Activated CD4-positive, alpha-beta T cell treated with anti-CD3 and anti-CD28 coated beads for 24 hours (primary cell): ENCODE measurements at regions not wholly inside any gene's neighbourhood (a gene's known extent, or its start where the extent isn't known, plus 50 kb on each side); places are given as distances from the start of the nearest gene placed in this dataset.

Experiments used
- DNase-seq, 2 donors: peaks; one replicate each; pipeline ENCODE4 v3.0.0-alpha.2; 2020; ENCODE audit warnings: low read depth in 2 of 2

DNA sequence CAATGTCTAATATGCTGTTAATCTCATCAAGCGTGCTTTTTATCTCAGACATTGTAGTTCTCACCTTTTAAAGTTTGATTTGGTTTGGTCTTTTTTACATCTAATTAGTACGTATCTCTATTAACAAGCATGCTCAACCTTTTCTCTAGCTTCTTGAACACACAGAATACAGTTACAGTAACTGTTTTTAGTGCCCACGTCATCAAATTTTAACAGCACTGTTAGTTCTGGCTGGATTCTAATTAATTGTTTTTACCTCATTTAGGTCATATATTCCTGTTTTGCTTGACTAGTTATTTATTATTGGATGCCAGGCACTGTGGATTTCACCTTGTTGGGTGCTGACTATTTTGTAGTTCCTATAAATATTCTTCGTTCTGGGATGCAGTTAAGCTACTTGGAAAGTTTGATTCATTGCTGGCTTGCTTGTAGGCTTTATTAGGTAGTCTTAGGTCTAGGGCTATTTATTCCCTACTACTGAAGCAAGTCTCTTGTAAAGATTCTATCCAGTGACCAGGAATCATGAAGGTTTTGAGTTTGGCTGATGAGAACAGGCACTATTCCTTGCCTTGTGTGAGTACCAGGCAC lies 263.0 kb downstream of the ETAA1 start:
- DNase-seq = no peak

DNA sequence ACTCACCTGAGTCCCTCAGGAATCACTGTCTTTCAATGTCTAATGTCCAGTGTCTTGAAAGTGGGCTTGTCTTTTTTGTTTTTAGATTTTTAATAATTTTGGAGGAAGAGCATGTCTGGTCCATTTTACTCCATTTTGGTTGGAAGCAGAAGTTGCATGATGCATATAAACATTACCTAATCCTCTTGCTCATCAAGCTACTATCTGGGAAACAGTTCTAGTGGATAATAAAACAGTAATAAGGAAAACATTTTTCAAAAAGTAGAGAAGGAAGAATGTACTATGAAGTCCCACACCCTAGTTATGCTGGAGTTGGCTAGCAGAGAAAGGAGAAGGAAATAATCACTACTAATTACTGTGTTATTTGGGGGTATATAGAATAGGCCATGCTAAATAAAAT lies 263.7 kb downstream of the ETAA1 start:
- no peak for DNase-seq

DNA sequence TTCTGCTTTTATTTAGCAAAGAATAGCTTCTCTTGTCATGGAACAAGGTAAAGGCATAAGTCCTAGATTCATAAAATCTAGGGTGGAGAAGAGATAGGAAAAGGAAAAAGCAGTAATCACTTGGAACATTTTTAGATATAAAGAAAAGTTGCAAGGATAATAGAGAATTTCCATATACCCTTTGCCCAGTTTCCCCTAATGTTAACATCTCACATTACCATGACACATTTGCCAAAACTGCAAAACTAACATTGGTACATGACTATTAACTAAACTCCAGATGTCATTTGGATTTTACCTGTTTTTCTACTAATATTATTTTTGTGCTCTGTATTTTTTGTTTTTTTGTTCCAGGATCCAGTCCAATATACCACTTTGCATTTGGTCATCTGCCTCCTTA lies 265.1 kb downstream of the ETAA1 start:
- no peak for DNase-seq

DNA sequence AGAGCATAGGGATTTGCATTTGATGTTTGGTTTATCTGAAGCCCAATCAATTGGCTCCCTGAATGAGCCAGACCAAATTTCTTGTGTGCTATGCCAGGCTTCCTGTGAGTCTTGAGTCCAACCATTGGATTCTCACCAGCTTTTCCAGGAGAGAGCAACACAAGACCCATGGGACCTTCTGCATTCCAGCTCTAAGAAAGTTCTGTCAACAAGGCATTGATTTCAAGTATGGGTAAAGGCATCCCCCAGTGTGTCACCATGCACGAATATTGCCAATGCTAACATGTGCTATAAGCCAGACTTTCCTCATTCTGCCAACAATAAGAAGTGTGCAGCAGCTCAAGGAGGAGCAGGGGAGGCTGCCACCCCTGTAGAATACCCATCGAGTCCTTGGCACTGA lies 266.6 kb downstream of the ETAA1 start:
- no peak for DNase-seq

DNA sequence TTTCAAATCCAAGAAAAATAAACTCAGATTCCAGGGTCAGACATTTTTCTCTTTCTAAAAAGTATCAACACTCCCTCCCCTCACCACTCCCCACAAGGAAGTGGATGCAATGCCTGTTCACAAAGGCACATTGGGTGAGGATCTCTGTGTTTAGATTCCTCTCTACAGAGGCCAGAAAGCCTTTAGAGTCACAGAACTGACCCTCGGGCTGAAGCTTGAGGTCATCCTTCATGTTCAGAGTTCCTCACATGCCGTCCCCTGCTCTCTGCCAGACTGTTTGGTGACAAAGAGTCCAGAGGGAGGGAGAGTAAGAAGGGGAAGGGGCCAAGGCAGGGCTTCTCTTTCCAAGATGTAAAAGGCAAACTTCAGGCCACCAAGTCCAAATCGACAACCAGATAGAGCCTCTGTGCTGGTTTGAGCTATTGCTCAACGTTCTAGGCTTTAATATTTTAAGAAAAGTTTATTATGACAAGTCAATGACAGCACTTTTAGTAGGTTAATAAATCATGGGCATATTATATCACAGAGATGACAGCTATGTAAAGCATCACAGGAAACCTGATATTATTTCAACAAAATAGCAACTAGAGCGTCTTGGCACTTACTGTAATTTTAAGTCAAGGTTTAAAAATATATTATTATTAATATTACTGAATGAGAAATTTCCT lies 269.4 kb downstream of the ETAA1 start:
- DNase-seq = no peak

DNA sequence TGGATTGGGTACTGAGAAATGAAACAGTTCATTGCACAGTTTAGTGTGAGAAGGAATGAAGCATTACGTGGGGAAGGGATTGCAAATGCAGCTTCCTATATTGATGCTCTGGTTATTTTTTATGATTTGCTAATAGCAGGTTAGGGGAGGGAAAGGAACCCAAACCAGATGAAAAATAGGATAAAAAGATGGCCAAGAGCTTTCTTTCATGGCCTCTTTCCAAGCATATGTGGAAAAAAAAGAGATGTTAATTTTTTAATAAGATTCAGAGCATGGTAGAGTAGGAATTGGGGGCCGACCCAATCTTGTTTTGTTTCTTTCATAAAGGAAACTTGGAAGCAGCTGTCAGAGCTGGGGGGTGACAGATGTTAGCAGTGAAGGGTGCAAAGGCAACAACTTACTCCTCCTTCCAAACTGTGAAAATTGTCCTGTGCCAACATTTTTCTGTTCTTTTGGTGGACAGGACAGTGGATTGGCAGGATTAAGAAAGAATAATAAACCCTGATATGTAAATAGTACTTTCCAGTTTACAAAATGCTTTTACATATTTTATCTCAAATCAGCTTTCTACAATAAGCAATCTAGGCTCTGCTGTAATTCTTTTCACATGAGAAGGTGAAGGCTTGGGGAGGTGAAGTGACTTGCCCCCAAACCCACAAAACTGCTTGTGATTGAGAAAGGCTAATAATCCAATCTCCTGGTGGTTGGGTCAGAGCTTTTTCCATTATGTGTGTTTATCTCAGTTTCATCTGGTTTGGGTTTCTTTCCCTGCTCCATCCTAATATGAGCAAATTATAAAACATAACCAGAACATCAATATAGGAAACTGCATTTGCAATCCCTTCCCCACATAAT lies 270.1 kb downstream of the ETAA1 start:
- DNase-seq = no peak

DNA sequence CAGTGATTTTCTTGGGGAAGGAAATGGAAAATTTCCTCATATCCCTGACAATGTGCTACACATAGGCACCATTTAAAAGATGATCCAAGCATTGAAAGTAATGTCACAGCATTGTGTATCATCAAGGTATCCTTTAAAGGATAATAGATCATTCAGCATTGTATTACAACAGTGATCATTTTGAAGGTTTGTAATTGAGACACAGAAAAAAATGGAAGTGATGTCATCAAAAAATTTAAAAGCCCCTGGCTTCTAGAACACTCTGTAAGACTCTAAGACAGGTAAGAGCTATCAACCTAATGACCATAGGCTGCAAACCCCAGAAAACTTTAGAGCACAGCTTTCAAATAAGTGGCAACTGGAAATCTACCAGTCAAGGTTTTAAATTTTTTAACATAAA lies 271.4 kb downstream of the ETAA1 start:
- DNase-seq = no peak

DNA sequence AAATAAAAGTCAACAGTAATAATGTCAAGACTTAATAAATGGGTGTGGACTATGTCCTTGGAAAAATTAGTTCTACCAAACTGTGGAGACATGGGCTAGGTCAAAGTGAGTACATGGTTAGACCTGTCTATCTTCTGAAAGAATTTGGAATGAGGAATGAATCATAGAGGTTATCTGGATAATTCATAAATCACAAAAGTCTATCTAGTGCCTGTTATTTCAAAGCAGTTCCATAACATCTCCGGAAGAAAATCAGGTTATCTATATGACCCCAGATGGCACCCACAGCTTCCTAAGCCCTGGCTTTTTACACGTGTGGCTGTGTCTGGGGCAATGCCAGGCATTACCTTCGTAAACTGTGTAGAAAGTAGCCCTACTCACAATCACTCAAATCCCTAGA lies 272.0 kb downstream of the ETAA1 start:
- no peak for DNase-seq

DNA sequence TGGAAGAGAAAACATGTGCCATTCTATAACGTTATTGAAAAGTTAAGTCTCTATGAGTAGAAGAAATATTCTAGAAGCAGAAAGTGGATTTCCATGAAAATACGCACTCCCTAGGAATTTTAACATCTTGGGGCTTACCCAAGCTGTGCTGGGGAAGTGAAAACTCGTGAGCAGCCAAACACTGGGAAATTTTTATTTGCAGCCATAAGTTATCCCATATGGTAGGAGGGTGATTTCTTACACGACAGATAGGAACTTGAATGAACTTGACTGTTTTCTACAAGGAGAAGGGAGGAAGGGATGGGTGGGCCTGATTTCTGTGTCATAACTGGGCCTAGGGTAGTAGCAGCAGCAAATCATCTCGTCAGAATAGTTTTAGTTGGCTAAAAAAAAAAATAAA lies 272.6 kb downstream of the ETAA1 start:
- no peak for DNase-seq

DNA sequence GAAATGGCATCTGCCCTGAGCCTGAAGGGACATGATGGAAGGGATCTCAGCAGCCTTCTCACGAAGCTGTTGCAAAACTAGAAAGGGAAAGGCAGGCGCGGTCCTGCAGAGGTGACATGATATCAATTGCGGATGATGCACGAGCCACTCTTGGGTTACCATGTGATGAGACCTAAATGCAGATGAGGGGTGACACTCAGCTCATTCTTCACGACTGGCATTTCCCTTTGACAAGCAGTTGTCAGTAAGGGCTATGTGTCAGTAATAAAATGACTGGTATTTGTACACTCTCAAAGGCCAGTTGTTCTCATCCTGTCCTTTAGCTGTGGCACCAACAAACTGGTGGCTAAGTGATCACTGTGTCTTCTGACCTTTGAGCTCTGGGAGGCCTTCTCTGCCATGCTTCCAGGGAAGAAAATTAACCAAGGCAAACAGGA lies 273.6 kb downstream of the ETAA1 start:
- DNase-seq = no peak

DNA sequence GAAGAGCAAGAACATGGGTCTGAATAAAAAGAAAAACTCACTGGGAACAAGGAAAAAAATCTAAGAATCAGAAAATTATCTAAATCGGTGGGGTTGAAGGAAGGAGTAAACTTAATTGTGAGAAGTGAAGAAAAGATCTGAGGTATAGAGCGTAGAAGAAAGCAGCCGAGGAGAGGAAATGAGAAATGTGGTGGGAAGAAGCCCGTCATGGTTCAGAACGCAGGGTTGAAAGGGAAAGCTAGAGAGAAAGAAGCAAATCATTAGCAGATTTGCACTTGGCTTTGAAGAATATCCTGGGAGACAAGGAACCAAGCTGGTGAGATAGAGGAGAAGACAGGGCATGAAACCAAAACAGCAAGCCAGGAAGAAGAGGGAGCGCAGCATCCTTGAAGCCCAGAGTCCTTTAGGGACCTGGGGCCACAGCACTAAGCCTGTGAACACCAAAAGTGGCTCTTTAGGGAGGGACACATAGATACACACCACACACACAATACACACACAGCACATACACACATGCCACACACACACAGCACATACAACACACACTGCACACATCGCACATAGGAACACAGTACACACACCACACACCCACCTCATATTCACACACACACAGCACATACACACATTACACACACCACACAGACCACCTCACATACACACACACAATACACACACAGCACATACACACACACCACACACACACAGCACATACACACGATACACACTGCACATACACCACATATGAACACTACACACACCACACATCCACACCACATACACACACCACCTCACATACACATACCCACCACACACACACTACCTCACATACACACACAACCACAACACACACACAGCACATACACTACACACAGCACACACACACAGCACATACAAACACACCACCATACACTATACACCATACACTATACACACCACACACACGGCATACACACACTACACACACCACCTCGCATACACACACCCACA lies 274.6 kb downstream of the ETAA1 start:
- no peak for DNase-seq

DNA sequence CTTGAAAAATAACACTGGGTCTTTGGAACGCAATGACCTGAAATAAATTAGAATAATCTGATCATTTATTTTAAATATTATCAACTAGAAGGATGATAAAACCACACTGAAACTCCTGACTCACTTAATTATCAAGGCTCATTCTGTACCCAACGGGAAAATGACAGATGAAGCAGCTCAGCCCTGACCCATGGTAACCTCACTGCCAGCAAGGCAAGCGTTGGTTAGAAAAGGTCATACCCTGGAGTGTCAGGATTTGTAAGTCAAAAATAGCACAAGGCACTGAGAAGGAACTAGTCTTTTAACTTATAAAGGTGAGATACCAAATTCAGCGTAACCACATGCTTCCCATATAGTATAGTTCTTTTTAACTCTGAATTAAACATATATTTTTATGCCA lies 277.5 kb downstream of the ETAA1 start:
- DNase-seq = no peak

DNA sequence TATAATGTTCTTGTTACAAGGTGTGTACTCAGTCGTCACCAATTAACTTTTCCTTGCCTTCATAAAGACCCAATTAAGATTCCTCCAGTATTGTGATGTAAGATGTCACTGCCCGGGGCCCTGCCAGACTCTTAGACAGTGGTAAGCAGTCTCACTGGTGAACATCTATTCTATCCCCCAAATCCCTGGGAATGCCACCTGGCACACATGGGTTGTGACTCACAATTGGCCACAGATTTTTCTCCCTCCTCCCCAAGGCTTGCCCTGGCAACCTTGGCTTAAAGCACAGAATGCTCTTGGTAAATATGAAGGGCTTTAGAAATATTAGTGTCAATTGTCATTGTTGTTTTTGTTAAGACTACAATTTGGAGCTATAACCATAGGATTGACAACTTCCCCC lies 287.9 kb downstream of the ETAA1 start:
- DNase-seq = no peak

DNA sequence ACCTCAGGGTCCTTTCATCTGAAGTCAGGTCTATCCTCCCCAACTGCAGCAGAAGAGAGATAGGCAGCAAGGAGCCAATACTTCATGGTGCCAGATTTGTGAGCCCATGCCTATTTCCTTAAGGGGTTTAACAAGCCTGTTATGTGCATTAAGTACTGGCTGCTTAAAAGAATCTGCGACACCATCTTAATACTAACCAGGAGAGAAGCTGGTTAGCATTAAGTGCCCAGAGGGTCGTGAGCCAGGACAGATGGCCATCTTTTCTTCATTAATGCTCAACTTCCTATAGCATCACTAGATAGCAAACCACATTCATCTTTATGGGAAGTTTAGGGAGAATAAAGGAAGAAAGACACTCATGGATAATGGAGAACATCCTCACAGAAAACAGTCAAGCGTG lies 289.1 kb downstream of the ETAA1 start:
- no peak for DNase-seq

DNA sequence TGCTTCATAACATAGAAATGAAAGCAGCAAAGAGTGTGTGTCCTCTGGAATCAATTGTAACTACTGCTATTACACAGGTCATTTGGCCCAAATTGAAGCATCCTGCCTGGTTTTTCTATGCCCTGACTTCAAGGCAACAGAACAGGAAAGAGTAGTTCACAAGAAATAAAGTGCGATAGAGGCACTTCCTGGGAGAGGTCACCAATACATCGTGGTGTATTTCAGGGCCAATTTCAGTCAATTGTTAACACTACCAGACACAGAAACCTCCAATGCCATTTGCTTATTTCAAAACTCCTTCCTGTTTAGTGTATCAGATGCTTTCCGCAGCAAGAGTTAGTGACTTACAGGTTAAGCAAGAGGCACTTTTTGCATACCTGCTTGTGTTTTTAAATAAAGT lies 292.1 kb downstream of the ETAA1 start:
- no peak for DNase-seq

DNA sequence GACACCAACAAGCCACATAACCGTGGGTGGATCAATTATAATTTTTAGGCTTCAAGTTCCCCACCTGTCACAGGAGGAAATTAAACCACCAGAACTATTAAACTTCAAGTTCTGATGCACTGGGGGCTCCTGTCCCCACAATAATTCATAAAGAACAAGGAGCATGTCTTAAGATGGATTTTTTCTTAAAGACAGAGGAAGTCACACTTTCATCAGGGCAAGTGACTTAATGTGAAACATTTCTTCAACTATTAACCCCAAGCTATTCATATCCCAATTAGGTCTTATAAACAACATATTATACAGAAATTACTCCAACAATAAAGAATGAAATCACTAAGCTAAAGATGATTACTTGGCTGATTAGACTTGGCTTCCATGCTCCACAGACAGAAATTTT lies 292.5 kb downstream of the ETAA1 start:
- DNase-seq = no peak

DNA sequence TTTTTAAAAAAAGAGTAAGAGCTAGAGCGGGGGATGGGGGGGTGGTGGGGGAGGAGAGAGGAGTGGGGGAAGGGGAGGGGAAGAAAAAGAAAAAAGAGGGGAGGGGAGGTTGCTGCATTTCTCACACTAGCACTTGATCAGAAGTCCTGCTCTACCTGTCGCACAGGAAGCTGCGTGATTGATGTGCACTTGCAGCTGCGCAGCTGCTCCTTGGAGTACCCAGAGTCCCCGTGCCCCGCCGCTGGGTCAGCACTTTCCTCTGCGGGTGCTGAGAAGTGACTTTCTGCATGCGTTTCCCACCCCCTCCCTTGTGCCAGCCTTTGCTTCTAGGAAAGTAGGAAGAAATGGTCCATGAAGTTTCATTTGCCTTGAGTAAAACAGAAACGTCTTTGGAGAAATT lies 297.3 kb downstream of the ETAA1 start:
- DNase-seq = no peak

DNA sequence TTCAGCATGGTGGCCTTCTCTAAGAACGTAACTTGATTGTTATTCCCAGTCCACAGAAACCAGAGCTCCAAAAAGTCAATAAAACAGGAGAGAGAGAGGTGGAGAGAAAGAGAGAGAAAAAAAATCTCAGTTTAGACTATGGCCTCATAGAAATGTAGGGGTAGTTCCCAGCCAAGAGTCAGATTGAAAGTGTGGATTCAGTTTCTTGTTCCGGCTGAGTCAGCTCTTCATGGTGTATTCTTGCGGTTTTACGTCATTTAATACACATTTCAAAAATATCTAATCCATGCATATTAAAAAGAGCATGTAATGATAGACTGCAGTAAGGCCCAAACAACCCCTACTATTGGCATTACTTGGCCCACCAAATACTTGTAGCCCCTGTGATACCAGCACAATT lies 303.9 kb downstream of the ETAA1 start:
- DNase-seq = no peak

DNA sequence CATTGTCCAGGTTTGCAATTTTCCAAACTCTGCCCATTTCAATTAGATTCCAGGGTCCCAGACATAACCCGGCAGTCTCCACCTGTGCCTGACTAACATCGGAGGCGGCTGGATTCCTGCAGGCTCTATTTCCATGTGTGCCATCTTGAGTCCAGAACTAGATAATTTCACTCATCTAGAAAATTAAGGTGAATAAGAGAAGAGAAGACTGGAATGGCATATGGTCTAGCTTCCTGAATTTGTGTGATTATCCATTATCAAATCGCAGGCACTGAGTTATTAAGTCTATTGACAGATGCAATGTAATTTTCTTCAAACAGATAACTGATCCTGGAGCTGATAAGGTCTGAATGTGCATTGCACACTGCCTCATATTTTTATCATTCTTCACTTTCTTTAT lies 305.2 kb downstream of the ETAA1 start:
- DNase-seq = no peak

DNA sequence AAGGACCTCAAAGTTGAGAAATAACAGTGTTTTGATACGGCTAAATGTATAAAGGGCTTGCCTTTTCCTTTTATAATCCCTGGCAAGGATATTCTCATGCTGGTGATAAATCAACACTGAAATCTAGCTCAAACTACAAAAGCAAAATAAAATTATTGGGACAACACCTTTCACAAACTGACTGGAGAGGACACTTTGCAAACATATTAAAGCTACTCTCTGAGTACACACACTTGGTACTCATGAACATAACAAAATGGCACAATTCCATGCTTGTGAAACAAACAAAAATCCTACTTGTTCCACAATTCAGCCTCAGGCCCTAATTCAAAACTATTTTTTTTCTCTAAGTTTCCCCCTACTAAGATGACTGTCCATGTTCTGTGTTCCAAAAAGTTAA lies 305.8 kb downstream of the ETAA1 start:
- DNase-seq = no peak

DNA sequence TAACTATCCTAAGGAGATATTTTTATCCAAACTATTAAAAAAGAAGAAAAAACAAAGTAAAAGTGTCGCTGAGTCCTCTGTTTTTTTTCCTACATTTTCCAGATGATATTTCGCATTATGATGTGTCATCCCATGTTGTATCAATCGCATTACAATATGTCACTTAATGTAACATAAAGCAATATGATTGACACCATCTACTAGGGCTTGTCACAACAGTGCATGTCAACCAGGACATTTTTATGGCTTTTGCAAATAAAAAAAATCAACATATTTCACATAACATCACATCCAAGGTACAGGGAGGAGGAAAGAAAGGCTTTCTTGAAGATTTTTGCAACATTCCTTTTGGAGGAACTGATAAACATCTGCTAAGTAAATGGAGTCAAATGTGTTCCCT lies 308.9 kb downstream of the ETAA1 start:
- no peak for DNase-seq

DNA sequence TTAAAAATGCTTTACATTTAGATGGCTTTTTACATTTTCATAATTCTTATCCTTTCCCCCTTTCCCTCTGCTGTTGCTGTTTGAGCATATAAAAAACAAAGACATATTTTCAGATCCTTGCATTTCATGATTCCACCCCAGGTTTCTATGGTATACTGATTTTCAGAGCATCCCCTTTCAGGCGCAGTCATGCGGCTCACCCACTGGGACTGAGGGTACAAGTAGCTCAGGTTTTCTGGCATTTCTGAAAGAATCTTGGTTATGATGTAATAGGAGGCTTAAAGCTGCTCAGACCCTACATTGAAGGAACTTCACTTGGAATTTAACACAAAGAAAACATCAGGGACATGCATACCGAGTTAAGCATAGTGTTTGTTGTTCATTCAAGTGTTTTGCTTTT lies 310.8 kb downstream of the ETAA1 start:
- DNase-seq = no peak
